ENCODE measurements at regions not wholly inside any gene's neighbourhood (a gene's known extent, or its start where the extent isn't known, plus 50 kb on each side); places are given as distances from the start of the nearest gene placed in this dataset.

- TF ChIP-seq FOXP2 (optimal IDR thresholded peaks at IDR 0.05; ENCODE audit: borderline replicate concordance, extremely low read depth, extremely low read length, insufficient read depth) (no peak), TAF1 (IDR thresholded peaks at IDR 0.05; ENCODE audit: borderline replicate concordance, insufficient read depth, low read length) (no peak), POLR2AphosphoS5 (IDR thresholded peaks at IDR 0.05; ENCODE audit: low read depth, low read length) (no peak), SIN3A (IDR thresholded peaks at IDR 0.05; ENCODE audit: borderline replicate concordance, insufficient read depth, low read length) (no peak)
- TF ChIP-seq, protein P1, sequence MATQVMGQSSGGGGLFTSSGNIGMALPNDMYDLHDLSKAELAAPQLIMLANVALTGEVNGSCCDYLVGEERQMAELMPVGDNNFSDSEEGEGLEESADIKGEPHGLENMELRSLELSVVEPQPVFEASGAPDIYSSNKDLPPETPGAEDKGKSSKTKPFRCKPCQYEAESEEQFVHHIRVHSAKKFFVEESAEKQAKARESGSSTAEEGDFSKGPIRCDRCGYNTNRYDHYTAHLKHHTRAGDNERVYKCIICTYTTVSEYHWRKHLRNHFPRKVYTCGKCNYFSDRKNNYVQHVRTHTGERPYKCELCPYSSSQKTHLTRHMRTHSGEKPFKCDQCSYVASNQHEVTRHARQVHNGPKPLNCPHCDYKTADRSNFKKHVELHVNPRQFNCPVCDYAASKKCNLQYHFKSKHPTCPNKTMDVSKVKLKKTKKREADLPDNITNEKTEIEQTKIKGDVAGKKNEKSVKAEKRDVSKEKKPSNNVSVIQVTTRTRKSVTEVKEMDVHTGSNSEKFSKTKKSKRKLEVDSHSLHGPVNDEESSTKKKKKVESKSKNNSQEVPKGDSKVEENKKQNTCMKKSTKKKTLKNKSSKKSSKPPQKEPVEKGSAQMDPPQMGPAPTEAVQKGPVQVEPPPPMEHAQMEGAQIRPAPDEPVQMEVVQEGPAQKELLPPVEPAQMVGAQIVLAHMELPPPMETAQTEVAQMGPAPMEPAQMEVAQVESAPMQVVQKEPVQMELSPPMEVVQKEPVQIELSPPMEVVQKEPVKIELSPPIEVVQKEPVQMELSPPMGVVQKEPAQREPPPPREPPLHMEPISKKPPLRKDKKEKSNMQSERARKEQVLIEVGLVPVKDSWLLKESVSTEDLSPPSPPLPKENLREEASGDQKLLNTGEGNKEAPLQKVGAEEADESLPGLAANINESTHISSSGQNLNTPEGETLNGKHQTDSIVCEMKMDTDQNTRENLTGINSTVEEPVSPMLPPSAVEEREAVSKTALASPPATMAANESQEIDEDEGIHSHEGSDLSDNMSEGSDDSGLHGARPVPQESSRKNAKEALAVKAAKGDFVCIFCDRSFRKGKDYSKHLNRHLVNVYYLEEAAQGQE (IDR thresholded peaks at IDR 0.05; ENCODE audit: insufficient read depth in 1 of 2, low read depth in 2 of 2, low read length in 2 of 2), result no peak
Measured at GRCh38 chr6:113619077-113619476, 238.1 kb upstream of the MARCKS start.

- TF ChIP-seq TAF1 (IDR thresholded peaks at IDR 0.05; ENCODE audit: borderline replicate concordance, insufficient read depth, low read length), result no peak
- TF ChIP-seq, protein P1 (IDR thresholded peaks at IDR 0.05; ENCODE audit: insufficient read depth in 1 of 2, low read depth in 2 of 2, low read length in 2 of 2), result no peak
- TF ChIP-seq FOXP2 (optimal IDR thresholded peaks at IDR 0.05; ENCODE audit: borderline replicate concordance, extremely low read depth, extremely low read length, insufficient read depth), result no peak
- no peak for TF ChIP-seq POLR2AphosphoS5 (IDR thresholded peaks at IDR 0.05; ENCODE audit: low read depth, low read length)
- no peak for TF ChIP-seq SIN3A (IDR thresholded peaks at IDR 0.05; ENCODE audit: borderline replicate concordance, insufficient read depth, low read length)
Measured at GRCh38 chr6:113620386-113620785, 236.8 kb upstream of the MARCKS start.

DNA sequence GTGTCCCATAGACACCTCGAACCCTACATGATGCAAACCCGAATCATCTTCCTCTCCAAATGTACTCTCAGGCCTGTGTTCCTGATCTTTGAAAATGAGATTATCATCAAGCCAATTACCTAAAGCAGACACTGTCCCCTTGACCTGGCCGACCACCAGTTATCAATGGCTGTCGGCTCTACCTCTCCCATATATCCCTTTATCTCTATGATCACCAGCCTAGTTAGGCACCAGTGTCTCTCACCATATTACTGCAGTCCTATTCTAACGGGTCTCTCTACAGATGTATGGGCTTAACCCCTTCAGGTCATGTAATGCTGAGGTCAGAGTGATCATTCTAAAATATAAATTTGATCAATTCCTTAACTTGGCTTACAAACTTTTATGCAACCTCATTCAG is 234.9 kb upstream of the MARCKS start:
- TF ChIP-seq, protein P1 (IDR thresholded peaks at IDR 0.05; ENCODE audit: insufficient read depth in 1 of 2, low read depth in 2 of 2, low read length in 2 of 2), result no peak

- TF ChIP-seq FOXP2 (optimal IDR thresholded peaks at IDR 0.05; ENCODE audit: borderline replicate concordance, extremely low read depth, extremely low read length, insufficient read depth), result no peak
- TF ChIP-seq TAF1 (IDR thresholded peaks at IDR 0.05; ENCODE audit: borderline replicate concordance, insufficient read depth, low read length), result no peak
- TF ChIP-seq, protein P1 (IDR thresholded peaks at IDR 0.05; ENCODE audit: insufficient read depth in 1 of 2, low read depth in 2 of 2, low read length in 2 of 2), result no peak
- TF ChIP-seq SIN3A (IDR thresholded peaks at IDR 0.05; ENCODE audit: borderline replicate concordance, insufficient read depth, low read length), result no peak
- no peak for TF ChIP-seq POLR2AphosphoS5 (IDR thresholded peaks at IDR 0.05; ENCODE audit: low read depth, low read length)
Measured at GRCh38 chr6:113623129-113623528, 234.0 kb upstream of the MARCKS start.

DNA sequence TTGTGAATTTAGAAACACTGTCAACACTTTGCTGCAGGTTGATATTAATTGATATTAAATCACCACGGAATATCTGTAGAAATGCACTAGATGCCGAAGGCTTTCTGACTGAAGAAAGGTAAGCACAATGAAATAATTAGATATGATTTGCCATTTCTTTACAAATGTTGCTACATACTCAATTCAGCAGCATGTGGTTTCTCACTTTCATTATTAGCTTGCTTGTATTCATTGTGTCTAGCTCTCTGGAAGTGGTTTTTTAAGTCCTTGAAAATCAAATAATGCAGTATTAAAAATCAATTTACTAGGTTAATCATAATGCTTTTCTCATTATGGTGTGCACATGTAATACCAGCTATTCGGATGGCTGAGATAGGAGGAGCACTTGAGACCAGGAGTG is 231.3 kb upstream of the MARCKS start:
- no peak for TF ChIP-seq TAF1 (IDR thresholded peaks at IDR 0.05; ENCODE audit: borderline replicate concordance, insufficient read depth, low read length)
- TF ChIP-seq FOXP2 (optimal IDR thresholded peaks at IDR 0.05; ENCODE audit: borderline replicate concordance, extremely low read depth, extremely low read length, insufficient read depth), result no peak
- no peak for TF ChIP-seq SIN3A (IDR thresholded peaks at IDR 0.05; ENCODE audit: borderline replicate concordance, insufficient read depth, low read length)
- TF ChIP-seq, protein P1 (IDR thresholded peaks at IDR 0.05; ENCODE audit: insufficient read depth in 1 of 2, low read depth in 2 of 2, low read length in 2 of 2), result no peak
- TF ChIP-seq POLR2AphosphoS5 (IDR thresholded peaks at IDR 0.05; ENCODE audit: low read depth, low read length), result no peak
